Smooth muscle cell (in vitro differentiated cells): ENCODE measurements at regions not wholly inside any gene's neighbourhood (a gene's known extent, or its start where the extent isn't known, plus 50 kb on each side); places are given as distances from the start of the nearest gene placed in this dataset.

Source experiments
- DNase-seq: peaks from one replicate; lab custom pipeline; 2025; ENCODE audit not compliant: unreplicated experiment; lab: John Stamatoyannopoulos, UW
- H2AFZ ChIP-seq: fragments of 200-600 bp; sonication (generic); 2 replicates; pipeline ENCODE4 v1.6.0; 2016; ENCODE audit warnings: antibody characterized with exemption, low read depth, mild to moderate bottlenecking
- H3F3A ChIP-seq: fragments of 200-600 bp; sonication (generic); 2 replicates; pipeline ENCODE4 v1.6.0; 2017; ENCODE audit warnings: antibody characterized with exemption, low read depth
- H3K27ac ChIP-seq: fragments of 200-600 bp; sonication (generic); 2 replicates; pipeline ENCODE4 v1.5.1; 2016; ENCODE audit warnings: low read depth, mild to moderate bottlenecking
- H3K27me3 ChIP-seq: fragments of 200-600 bp; sonication (generic); 2 replicates; pipeline ENCODE4 v1.6.1; 2016; ENCODE audit warnings: low read depth, mild to moderate bottlenecking
- H3K36me3 ChIP-seq: fragments of 200-600 bp; sonication (generic); 2 replicates; pipeline ENCODE4 v1.5.1; 2016; ENCODE audit warnings: low read depth
- H3K4me1 ChIP-seq: fragments of 200-600 bp; sonication (generic); 2 replicates; pipeline ENCODE4 v1.5.1; 2016; ENCODE audit warnings: low read depth
- H3K4me2 ChIP-seq: fragments of 200-600 bp; sonication (generic); 2 replicates; pipeline ENCODE4 v1.6.0; 2016; ENCODE audit warnings: mild to moderate bottlenecking
- H3K4me3 ChIP-seq: fragments of 200-600 bp; sonication (generic); 2 replicates; pipeline ENCODE4 v1.5.1; 2016; ENCODE audit warnings: mild to moderate bottlenecking
- H3K79me2 ChIP-seq: fragments of 200-600 bp; sonication (generic); 2 replicates; pipeline ENCODE4 v1.6.0; 2016; ENCODE audit warnings: low read depth, mild to moderate bottlenecking
- H3K9ac ChIP-seq: fragments of 200-600 bp; sonication (generic); 2 replicates; pipeline ENCODE4 v1.6.0; 2016; ENCODE audit warnings: low read depth
- H3K9me3 ChIP-seq: fragments of 200-600 bp; sonication (generic); replicated peaks from 2 replicates; pipeline ENCODE4 v1.5.1; 2016; ENCODE audit warnings: low read depth
- H4K20me1 ChIP-seq: fragments of 200-600 bp; sonication (generic); 2 replicates; pipeline ENCODE4 v1.6.0; 2016; ENCODE audit warnings: low read depth
- WGBS: methylation state at CpG from one replicate; pipeline ENCODE4 v1.1.7; 2016; ENCODE audit warnings: low lambda C conversion rate; 5-methylcytosine and 5-hydroxymethylcytosine counted together
- TF ChIP-seq, protein P1 (sequence below): fragments of 200-600 bp; sonication (generic); IDR thresholded peaks from 2 replicates; pipeline ENCODE4 v1.5.1; 2017; ENCODE audit warnings: borderline replicate concordance, mild to moderate bottlenecking, antibody characterized with exemption; ENCODE audit not compliant: insufficient read depth, poor library complexity, severe bottlenecking

- H3K4me3 ChIP-seq = no peak overlapping the region
- H3K9me3 ChIP-seq = no peaks in the 10 kb centered on the region
- H3K36me3 ChIP-seq = no peaks in the 10 kb centered on the region
- no peaks in the 10 kb centered on the region for H3F3A ChIP-seq
- H3K79me2 ChIP-seq = no peaks in the 10 kb centered on the region
- no peaks in the 10 kb centered on the region for H3K4me1 ChIP-seq
- DNase-seq = no peak
- WGBS = 67% methylated on average over 1 of the region's 1 CpG
- no peak overlapping the region for H3K27ac ChIP-seq
- no peak overlapping the region for H3K4me2 ChIP-seq
- TF ChIP-seq, protein P1, sequence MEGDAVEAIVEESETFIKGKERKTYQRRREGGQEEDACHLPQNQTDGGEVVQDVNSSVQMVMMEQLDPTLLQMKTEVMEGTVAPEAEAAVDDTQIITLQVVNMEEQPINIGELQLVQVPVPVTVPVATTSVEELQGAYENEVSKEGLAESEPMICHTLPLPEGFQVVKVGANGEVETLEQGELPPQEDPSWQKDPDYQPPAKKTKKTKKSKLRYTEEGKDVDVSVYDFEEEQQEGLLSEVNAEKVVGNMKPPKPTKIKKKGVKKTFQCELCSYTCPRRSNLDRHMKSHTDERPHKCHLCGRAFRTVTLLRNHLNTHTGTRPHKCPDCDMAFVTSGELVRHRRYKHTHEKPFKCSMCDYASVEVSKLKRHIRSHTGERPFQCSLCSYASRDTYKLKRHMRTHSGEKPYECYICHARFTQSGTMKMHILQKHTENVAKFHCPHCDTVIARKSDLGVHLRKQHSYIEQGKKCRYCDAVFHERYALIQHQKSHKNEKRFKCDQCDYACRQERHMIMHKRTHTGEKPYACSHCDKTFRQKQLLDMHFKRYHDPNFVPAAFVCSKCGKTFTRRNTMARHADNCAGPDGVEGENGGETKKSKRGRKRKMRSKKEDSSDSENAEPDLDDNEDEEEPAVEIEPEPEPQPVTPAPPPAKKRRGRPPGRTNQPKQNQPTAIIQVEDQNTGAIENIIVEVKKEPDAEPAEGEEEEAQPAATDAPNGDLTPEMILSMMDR = no peak
- no peak overlapping the region for H2AFZ ChIP-seq
- H3K27me3 ChIP-seq = no peaks in the 10 kb centered on the region
- no peak overlapping the region for H3K9ac ChIP-seq
- H4K20me1 ChIP-seq = no peaks in the 10 kb centered on the region
These were observed 133.5 kb upstream of the WNT4 start for GRCh38 chr1:22276396-22276748.

GRCh38 chr1:22277662-22278061 is 134.8 kb upstream of the WNT4 start:
- no peak for DNase-seq
- no peaks in the 10 kb centered on the region for H3K9me3 ChIP-seq
- H4K20me1 ChIP-seq = no peaks in the 10 kb centered on the region
- H3K9ac ChIP-seq = no peak overlapping the region
- no peak overlapping the region for H3K4me3 ChIP-seq
- no peaks in the 10 kb centered on the region for H3K4me1 ChIP-seq
- no peaks in the 10 kb centered on the region for H3K79me2 ChIP-seq
- H3K36me3 ChIP-seq = no peaks in the 10 kb centered on the region
- H3K4me2 ChIP-seq = no peak overlapping the region
- no peaks in the 10 kb centered on the region for H3F3A ChIP-seq
- WGBS = 87% methylated on average over 10 of the region's 10 CpGs
- TF ChIP-seq, protein P1 = no peak
- H2AFZ ChIP-seq = no peak overlapping the region
- H3K27ac ChIP-seq = no peak overlapping the region
- H3K27me3 ChIP-seq = no peaks in the 10 kb centered on the region

- WGBS = 97% methylated on average over 3 of the region's 3 CpGs
- H3F3A ChIP-seq = no peaks in the 10 kb centered on the region
- no peak overlapping the region for H3K4me2 ChIP-seq
- no peak overlapping the region for H3K4me3 ChIP-seq
- H3K27me3 ChIP-seq = no peaks in the 10 kb centered on the region
- H3K4me1 ChIP-seq = no peaks in the 10 kb centered on the region
- H4K20me1 ChIP-seq = no peaks in the 10 kb centered on the region
- H3K9me3 ChIP-seq = no peaks in the 10 kb centered on the region
- H3K9ac ChIP-seq = no peak overlapping the region
- DNase-seq = no peak
- H2AFZ ChIP-seq = no peak overlapping the region
- H3K27ac ChIP-seq = no peak overlapping the region
- H3K79me2 ChIP-seq = no peaks in the 10 kb centered on the region
- H3K36me3 ChIP-seq = no peaks in the 10 kb centered on the region
- TF ChIP-seq, protein P1 = no peak
These were observed 136.8 kb upstream of the WNT4 start for GRCh38 chr1:22279735-22280134.

GRCh38 chr1:22280526-22280925 is 137.6 kb upstream of the WNT4 start:
- H3K4me1 ChIP-seq = no peaks in the 10 kb centered on the region
- WGBS = 95% methylated on average over 3 of the region's 3 CpGs
- no peaks in the 10 kb centered on the region for H3K79me2 ChIP-seq
- H3K9me3 ChIP-seq = no peaks in the 10 kb centered on the region
- H3K27ac ChIP-seq = no peak overlapping the region
- H4K20me1 ChIP-seq = no peaks in the 10 kb centered on the region
- no peaks in the 10 kb centered on the region for H3K27me3 ChIP-seq
- DNase-seq = no peak
- H3K4me3 ChIP-seq = no peak overlapping the region
- no peak overlapping the region for H3K4me2 ChIP-seq
- TF ChIP-seq, protein P1 = no peak
- no peaks in the 10 kb centered on the region for H3K36me3 ChIP-seq
- no peak overlapping the region for H3K9ac ChIP-seq
- H2AFZ ChIP-seq = no peak overlapping the region
- no peaks in the 10 kb centered on the region for H3F3A ChIP-seq
